HG03175 (cell line): ENCODE measurements at regions not wholly inside any gene's neighbourhood (a gene's known extent, or its start where the extent isn't known, plus 50 kb on each side); places are given as distances from the start of the nearest gene placed in this dataset.
"Not testable (repeated sequence)": the region's sequence is repeated elsewhere in the genome, so short reads cannot be mapped to it uniquely, and the experiment has no call there.

Experiments used
- ATAC-seq: cut with Tn5 transposase; IDR thresholded peaks from one replicate; pipeline ENCODE4 v1.9.1; 2021; ENCODE audit warnings: mild to moderate bottlenecking, moderate library complexity; ENCODE audit not compliant: unreplicated experiment

DNA sequence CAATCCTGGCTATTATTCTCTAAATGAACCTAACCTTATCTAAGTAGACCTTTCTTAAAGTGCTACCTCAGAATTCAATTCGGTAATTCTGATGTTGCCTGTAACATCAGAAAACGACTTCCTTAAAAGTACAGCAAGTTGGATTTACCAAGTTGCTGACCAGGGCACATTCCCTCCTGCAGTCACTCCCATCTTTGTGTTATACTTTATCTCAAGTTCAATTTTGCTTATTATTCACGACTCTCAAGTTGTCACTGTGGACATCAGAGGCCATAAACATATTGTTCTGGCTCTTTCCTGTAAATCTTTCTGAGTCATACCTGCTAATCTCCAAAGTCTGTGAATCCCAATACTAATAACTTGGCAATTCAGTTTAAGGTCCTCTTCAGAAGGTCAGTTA, 64.6 kb upstream of the ZSCAN2 start:
- ATAC-seq = not testable (repeated sequence)

DNA sequence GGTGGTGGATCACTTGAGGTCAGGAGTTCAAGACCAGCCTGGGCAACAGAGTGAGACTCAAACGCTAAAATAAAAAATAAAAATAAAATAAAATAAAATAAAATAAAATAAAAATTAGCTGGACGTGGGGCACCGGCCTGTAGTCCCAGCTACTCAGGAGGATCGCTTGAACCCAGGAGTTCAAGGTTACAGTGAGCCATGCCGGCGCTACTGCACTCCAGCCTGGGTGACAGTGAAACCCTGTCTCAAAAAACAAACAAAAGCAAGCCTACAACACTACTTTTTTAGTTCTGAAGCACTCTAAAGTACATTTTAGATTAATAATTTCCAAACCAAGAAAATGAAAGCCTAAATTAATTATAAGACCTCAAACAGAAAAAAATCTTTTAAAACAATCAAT, 56.2 kb upstream of the ZSCAN2 start:
- ATAC-seq = not testable (repeated sequence)

DNA sequence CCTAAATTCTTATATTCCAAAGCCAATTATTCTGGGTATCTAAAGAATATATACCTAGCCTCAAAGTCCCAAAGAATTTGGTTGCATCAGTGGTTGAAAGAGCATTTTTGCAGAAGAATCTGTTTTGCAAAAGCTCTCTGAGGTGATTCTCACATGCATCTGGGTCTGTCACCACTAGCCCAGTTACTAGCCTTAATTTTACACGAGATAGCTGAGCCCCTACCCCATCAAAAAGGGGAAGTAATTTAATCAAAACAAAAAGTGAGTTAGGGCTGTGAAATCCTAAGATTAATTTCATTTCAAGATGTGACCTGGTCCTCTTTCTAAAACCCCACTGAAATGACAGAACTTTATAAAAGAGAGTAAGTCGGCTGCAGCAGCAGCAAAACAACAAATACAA, 53.7 kb upstream of the ZSCAN2 start:
- not testable (repeated sequence) for ATAC-seq

DNA sequence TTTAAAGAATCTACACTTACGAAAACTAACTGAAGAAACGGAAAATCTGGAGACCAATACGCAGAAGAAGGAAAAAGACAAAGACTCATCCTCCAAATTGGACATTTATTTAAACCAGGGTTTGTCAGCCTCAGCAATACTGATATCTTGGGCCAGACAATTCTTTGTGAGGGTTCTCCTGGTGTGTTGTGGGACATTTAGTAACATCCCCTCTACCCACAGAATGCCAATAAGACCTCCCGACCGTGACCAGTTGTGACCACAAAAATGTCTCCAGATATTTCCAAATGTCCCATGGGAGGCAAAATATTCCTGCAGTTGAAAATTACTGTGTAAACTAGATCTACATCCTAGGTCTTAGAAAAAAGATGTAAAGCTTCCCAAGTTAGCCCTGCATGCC, 50.3 kb upstream of the ZSCAN2 start:
- not testable (repeated sequence) for ATAC-seq
